CD14-positive monocyte (primary cell): ENCODE measurements at regions not wholly inside any gene's neighbourhood (a gene's known extent, or its start where the extent isn't known, plus 50 kb on each side); places are given as distances from the start of the nearest gene placed in this dataset.

Experiments
- DNase-seq, 3 donors: peaks; one replicate each; pipeline ENCODE4 v3.0.0-alpha.2; 2011 to 2022
- H2AFZ ChIP-seq: 2 replicates; pipeline ENCODE4 v1.6.0; 2012; ENCODE audit warnings: mild to moderate bottlenecking, low read depth, low read length, inconsistent platforms; ENCODE audit not compliant: insufficient read depth, poor library complexity, severe bottlenecking
- H3K27ac ChIP-seq, 2 donors: 1 replicate in 1 of 2; 2 replicates in 1 of 2; pipeline ENCODE4 v1.5.1; 2012 to 2013; ENCODE audit warnings: low read length in 2 of 2, control low read depth in 1 of 2, inconsistent platforms in 1 of 2, low read depth in 1 of 2, mild to moderate bottlenecking in 1 of 2
- H3K27me3 ChIP-seq, 2 donors: one replicate each; pipeline versions ENCODE4 v1.6.0 to v1.6.1; 2011 to 2013; ENCODE audit warnings: low read length in 2 of 2; ENCODE audit not compliant: control insufficient read depth in 2 of 2, insufficient read depth in 2 of 2
- H3K36me3 ChIP-seq, 2 donors: replicated peaks in 1 of 2; 1 replicate in 1 of 2; 2 replicates in 1 of 2; pipeline versions ENCODE4 v1.5.1 to v1.6.1; 2012 to 2013; ENCODE audit warnings: low read length in 2 of 2, control low read depth in 1 of 2, inconsistent platforms in 1 of 2, mild to moderate bottlenecking in 1 of 2; ENCODE audit not compliant: insufficient read depth in 2 of 2, control insufficient read depth in 1 of 2
- H3K4me1 ChIP-seq, 2 donors: 1 replicate in 1 of 2; 2 replicates in 1 of 2; pipeline versions ENCODE4 v1.5.1 to v1.6.1; 2012 to 2013; ENCODE audit warnings: low read length in 2 of 2, control low read depth in 1 of 2, inconsistent platforms in 1 of 2, mild to moderate bottlenecking in 1 of 2, moderate library complexity in 1 of 2; ENCODE audit not compliant: insufficient read depth in 2 of 2, control insufficient read depth in 1 of 2
- H3K4me2 ChIP-seq: replicated peaks from 2 replicates; pipeline ENCODE3; 2012; ENCODE audit warnings: low read length, moderate library complexity, mild to moderate bottlenecking; ENCODE audit not compliant: poor library complexity, severe bottlenecking; ENCODE audit errors: extremely low read depth
- H3K4me3 ChIP-seq, 3 experiments: fragments of 200-600 bp in 1 of 3; sonication (generic) in 1 of 3; replicated peaks in 1 of 3; 1 replicate in 2 of 3; 2 replicates in 1 of 3; pipeline ENCODE4 v1.5.1; 2011 to 2013; ENCODE audit warnings: low read length in 3 of 3, mild to moderate bottlenecking in 3 of 3, control low read depth in 2 of 3, low read depth in 2 of 3, inconsistent platforms in 1 of 3, moderate library complexity in 1 of 3
- H3K79me2 ChIP-seq: 2 replicates; pipeline ENCODE4 v1.6.0; 2012; ENCODE audit warnings: mild to moderate bottlenecking, control low read depth, inconsistent platforms, low read length, moderate library complexity; ENCODE audit not compliant: insufficient read depth
- H3K9ac ChIP-seq: 2 replicates; pipeline ENCODE4 v1.6.0; 2017; ENCODE audit warnings: low read length, mild to moderate bottlenecking; ENCODE audit not compliant: insufficient read depth, poor library complexity, severe bottlenecking
- H3K9me3 ChIP-seq, 2 donors: replicated peaks in 1 of 2; 1 replicate in 1 of 2; 2 replicates in 1 of 2; pipeline versions ENCODE4 v1.5.1 to v1.6.1; 2012 to 2013; ENCODE audit warnings: low read length in 2 of 2, control low read depth in 1 of 2; ENCODE audit not compliant: control insufficient read depth in 1 of 2, insufficient read depth in 1 of 2
- H4K20me1 ChIP-seq: 2 replicates; pipeline ENCODE4 v1.6.0; 2012; ENCODE audit warnings: mild to moderate bottlenecking, low read length, control low read depth, moderate library complexity; ENCODE audit not compliant: insufficient read depth
- H3K27ac Mint-ChIP-seq, 7 donors: one replicate each; pipeline ENCODE4 v1.8.0; 2020; ENCODE audit warnings: mild to moderate bottlenecking in 7 of 7, mixed read lengths in 7 of 7, moderate library complexity in 6 of 7, inconsistent platforms in 2 of 7
- H3K27me3 Mint-ChIP-seq, 3 donors: one replicate each; pipeline ENCODE4 v1.8.0; 2021 to 2022; ENCODE audit warnings: low read depth in 3 of 3, mild to moderate bottlenecking in 3 of 3, mixed read lengths in 3 of 3, moderate library complexity in 3 of 3, inconsistent platforms in 1 of 3
- H3K36me3 Mint-ChIP-seq, 2 donors: one replicate each; pipeline ENCODE4 v1.8.0; 2020; ENCODE audit warnings: mixed read lengths in 2 of 2, inconsistent platforms in 1 of 2, mild to moderate bottlenecking in 1 of 2
- H3K4me1 Mint-ChIP-seq: one replicate; pipeline ENCODE4 v1.8.0; 2020; ENCODE audit warnings: mild to moderate bottlenecking, mixed read lengths
- H3K4me3 Mint-ChIP-seq, 2 donors: one replicate each; pipeline ENCODE4 v1.8.0; 2020; ENCODE audit warnings: mild to moderate bottlenecking in 2 of 2, mixed read lengths in 2 of 2, moderate library complexity in 1 of 2
- H3K9me3 Mint-ChIP-seq, 7 donors: one replicate each; pipeline ENCODE4 v1.8.0; 2020 to 2022; ENCODE audit warnings: mixed read lengths in 7 of 7, mild to moderate bottlenecking in 6 of 7, moderate library complexity in 6 of 7, inconsistent platforms in 2 of 7
- CTCF ChIP-seq: fragments of 200-600 bp; IDR thresholded peaks from one replicate; pipeline ENCODE4 v1.8.0; 2022; ENCODE audit warnings: antibody characterized with exemption, mild to moderate bottlenecking
- WGBS: methylation state at CpG from one replicate; pipeline ENCODE4 v1.1.5; 2013; ENCODE audit warnings: missing lambda C conversion rate; ENCODE audit not compliant: insufficient coverage; 5-methylcytosine and 5-hydroxymethylcytosine counted together
- intact Hi-C, 2 donors: fragments of 100-400 bp; cut with micrococcal nuclease; formaldehyde crosslinking; loops; one replicate each; pipeline versions ENCODE4 v1.15.0 to v1.15.1; 2023

GRCh38 chr4:10334506-10335028 is 122.7 kb downstream of the ZNF518B start:
- 100% methylated on average over 1 of the region's 3 CpGs for WGBS
- no peak for TF ChIP-seq CTCF

GRCh38 chr4:10333942-10334341 is 123.3 kb downstream of the ZNF518B start:
- H3K27me3 ChIP-seq: no peaks in the 10 kb centered on the region
- H3K9me3 ChIP-seq: no peaks in the 10 kb centered on the region
- no peak for TF ChIP-seq CTCF
- H2AFZ ChIP-seq: no peak overlapping the region
- no peaks in the 10 kb centered on the region for H4K20me1 ChIP-seq
- intact Hi-C loops: no loop called here
- no CpG with 5 or more reads among the region's 1 CpG for WGBS
- no peak for DNase-seq
- H3K36me3 ChIP-seq: no peaks in the 10 kb centered on the region
- H3K4me3 ChIP-seq: no peak overlapping the region
- no peak overlapping the region for H3K27ac ChIP-seq
- Mint-ChIP-seq H3K27me3 (peaks cover 6 to 8% (median 8%) of the 10 kb centered on the region in 3 donors), H3K9me3 (peaks cover 0 to 12% (median 2%) of the 10 kb centered on the region in 7 donors), H3K4me1 (no peaks in the 10 kb centered on the region), H3K36me3 (no peaks in the 10 kb centered on the region), H3K4me3 (no peak overlapping the region), H3K27ac (no peak overlapping the region)
- no peak overlapping the region for H3K4me2 ChIP-seq
- H3K4me1 ChIP-seq: no peaks in the 10 kb centered on the region
- no peak overlapping the region for H3K9ac ChIP-seq
- H3K79me2 ChIP-seq: no peaks in the 10 kb centered on the region

More at GRCh38 chr4:10334506-10335028, 122.7 kb downstream of the ZNF518B start:
- Mint-ChIP-seq H3K27ac (no peak overlapping the region), H3K4me3 (no peak overlapping the region), H3K9me3 (peaks cover 0 to 12% (median 2%) of the 10 kb centered on the region in 7 donors), H3K36me3 (no peaks in the 10 kb centered on the region), H3K4me1 (no peaks in the 10 kb centered on the region), H3K27me3 (peaks cover 6 to 8% (median 8%) of the 10 kb centered on the region in 3 donors)
- H4K20me1 ChIP-seq: no peaks in the 10 kb centered on the region
- H3K9ac ChIP-seq: no peak overlapping the region
- no peak overlapping the region for H3K4me2 ChIP-seq
- no peaks in the 10 kb centered on the region for H3K27me3 ChIP-seq
- intact Hi-C loops: no loop called here
- H3K79me2 ChIP-seq: no peaks in the 10 kb centered on the region
- no peak overlapping the region for H2AFZ ChIP-seq
- H3K36me3 ChIP-seq: no peaks in the 10 kb centered on the region
- H3K4me3 ChIP-seq: no peak overlapping the region
- H3K4me1 ChIP-seq: no peaks in the 10 kb centered on the region
- DNase-seq: no peak
- H3K9me3 ChIP-seq: no peaks in the 10 kb centered on the region
- H3K27ac ChIP-seq: no peak overlapping the region
